Neuronal stem cell (in vitro differentiated cells): ENCODE measurements at regions not wholly inside any gene's neighbourhood (a gene's known extent, or its start where the extent isn't known, plus 50 kb on each side); places are given as distances from the start of the nearest gene placed in this dataset.

Source experiments
- DNase-seq: peaks from one replicate; pipeline ENCODE4 v3.0.0-alpha.2; 2013; ENCODE audit warnings: low spot score
- H2AFZ ChIP-seq: one replicate; pipeline ENCODE4 v1.6.1; 2013; ENCODE audit warnings: mild to moderate bottlenecking, low read length, inconsistent platforms
- H2AK5ac ChIP-seq: 2 replicates; pipeline ENCODE4 v1.6.1; 2013; ENCODE audit warnings: low read depth, mild to moderate bottlenecking, inconsistent platforms, low read length, moderate library complexity, mixed read lengths
- H2BK120ac ChIP-seq: 2 replicates; pipeline ENCODE4 v1.6.1; 2013; ENCODE audit warnings: low read depth, mild to moderate bottlenecking, inconsistent platforms, low read length, moderate library complexity, mixed read lengths
- H2BK12ac ChIP-seq: one replicate; pipeline ENCODE4 v1.6.1; 2013; ENCODE audit warnings: low read length, inconsistent platforms
- H2BK15ac ChIP-seq: 2 replicates; pipeline ENCODE4 v1.6.1; 2013; ENCODE audit warnings: mild to moderate bottlenecking, low read length, inconsistent platforms, mixed read lengths
- H2BK5ac ChIP-seq: one replicate; pipeline ENCODE4 v1.6.1; 2013; ENCODE audit warnings: inconsistent platforms, mild to moderate bottlenecking, low read length, moderate library complexity
- H3K14ac ChIP-seq: one replicate; pipeline ENCODE4 v1.6.1; 2013; ENCODE audit warnings: low read length, inconsistent platforms
- H3K18ac ChIP-seq: 2 replicates; pipeline ENCODE4 v1.6.1; 2013; ENCODE audit warnings: low read length, inconsistent platforms
- H3K23ac ChIP-seq: 2 replicates; pipeline ENCODE4 v1.6.1; 2013; ENCODE audit warnings: low read depth, mild to moderate bottlenecking, mixed read lengths, low read length, inconsistent platforms; ENCODE audit not compliant: poor library complexity
- H3K27ac ChIP-seq: replicated peaks from 3 replicates; pipeline ENCODE4 v1.5.1; 2013; ENCODE audit warnings: low read length, inconsistent platforms
- H3K27me3 ChIP-seq, 3 experiments: 2 replicates each; pipeline ENCODE4 v1.6.1; 2013; ENCODE audit warnings: low read length in 3 of 3, mild to moderate bottlenecking in 2 of 3, inconsistent platforms in 1 of 3, low read depth in 1 of 3, mixed read lengths in 1 of 3, moderate library complexity in 1 of 3; ENCODE audit not compliant: control insufficient read depth in 3 of 3, insufficient read depth in 3 of 3
- H3K36me3 ChIP-seq, 2 donors: replicated peaks in 1 of 2; 2 replicates each; pipeline ENCODE4 v1.6.1; 2013; ENCODE audit warnings: low read length in 2 of 2; ENCODE audit not compliant: control insufficient read depth in 2 of 2, insufficient read depth in 2 of 2
- H3K4ac ChIP-seq: 2 replicates; pipeline ENCODE4 v1.6.1; 2013; ENCODE audit warnings: inconsistent platforms, mild to moderate bottlenecking, low read length, moderate library complexity
- H3K4me1 ChIP-seq, 2 donors: 1 replicate in 1 of 2; 2 replicates in 1 of 2; pipeline ENCODE4 v1.6.1; 2013; ENCODE audit warnings: low read length in 2 of 2, low read depth in 1 of 2; ENCODE audit not compliant: control insufficient read depth in 2 of 2, insufficient read depth in 1 of 2
- H3K4me2 ChIP-seq: one replicate; pipeline ENCODE4 v1.6.1; 2013; ENCODE audit warnings: mild to moderate bottlenecking, low read length, inconsistent platforms; ENCODE audit not compliant: insufficient read depth, poor library complexity, severe bottlenecking
- H3K4me3 ChIP-seq, 2 donors: 2 replicates each; pipeline ENCODE4 v1.5.1; 2013; ENCODE audit warnings: low read length in 2 of 2, mild to moderate bottlenecking in 2 of 2, inconsistent platforms in 1 of 2, moderate library complexity in 1 of 2
- H3K79me1 ChIP-seq: one replicate; pipeline ENCODE4 v1.6.1; 2013; ENCODE audit warnings: low read depth, mild to moderate bottlenecking, inconsistent platforms, low read length, moderate library complexity
- H3K9ac ChIP-seq: one replicate; pipeline ENCODE4 v1.6.1; 2013; ENCODE audit warnings: mild to moderate bottlenecking, low read depth, low read length, inconsistent platforms; ENCODE audit not compliant: poor library complexity
- H3K9me3 ChIP-seq, 2 donors: replicated peaks in 1 of 2; 2 replicates each; pipeline versions ENCODE3 to v1.6.1; 2013; ENCODE audit warnings: low read length in 2 of 2, mild to moderate bottlenecking in 2 of 2, inconsistent platforms in 1 of 2, low read depth in 1 of 2, mixed read lengths in 1 of 2, moderate library complexity in 1 of 2; ENCODE audit not compliant: control insufficient read depth in 2 of 2, insufficient read depth in 1 of 2
- H4K8ac ChIP-seq: one replicate; pipeline ENCODE4 v1.6.1; 2013; ENCODE audit warnings: low read depth, mild to moderate bottlenecking, inconsistent platforms, low read length, moderate library complexity
- H4K91ac ChIP-seq: one replicate; pipeline ENCODE4 v1.6.1; 2013; ENCODE audit warnings: low read length, low read depth, mild to moderate bottlenecking, inconsistent platforms; ENCODE audit not compliant: poor library complexity
- WGBS, 2 donors: extraction: QIAGEN DNeasy Blood & Tissue Kit; methylation state at CpG; one replicate each; pipeline ENCODE4 v1.1.7; 2013; ENCODE audit warnings: missing lambda C conversion rate in 2 of 2, mixed read lengths in 1 of 2; ENCODE audit not compliant: insufficient read length in 2 of 2, insufficient replicate concordance in 1 of 2; ENCODE audit errors: extremely low coverage in 2 of 2; 5-methylcytosine and 5-hydroxymethylcytosine counted together

DNA sequence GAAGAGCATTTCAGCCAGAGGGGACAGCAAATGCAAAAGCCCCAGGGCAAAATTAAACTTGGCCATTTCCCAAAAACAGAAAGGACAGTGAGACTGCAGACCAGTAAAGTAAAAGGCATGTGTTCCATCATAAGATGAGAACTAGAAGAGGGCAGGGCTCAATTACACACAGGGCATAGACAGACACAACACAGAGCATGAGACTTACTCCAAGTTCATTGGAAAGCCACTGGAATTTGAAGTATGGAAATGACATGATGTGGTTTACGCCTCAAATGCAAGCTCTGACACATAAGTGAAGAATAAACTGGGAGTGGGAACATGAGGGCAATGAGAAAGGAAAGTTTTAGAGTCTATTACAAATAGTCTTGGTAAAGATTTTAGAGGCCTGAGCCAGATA, 446.6 kb upstream of the GRIA1 start:
- Histone ChIP-seq H2BK15ac (no peak overlapping the region), H3K9ac (no peak overlapping the region), H3K23ac (no peak overlapping the region), H2BK5ac (no peak overlapping the region), H2AK5ac (no peak overlapping the region), H3K4ac (no peak overlapping the region), H3K4me3 (no peak overlapping the region), H3K4me1 (no peaks in the 10 kb centered on the region), H3K27me3 (no peaks in the 10 kb centered on the region), H4K91ac (no peak overlapping the region), H3K18ac (no peak overlapping the region), H3K9me3 (no peaks in the 10 kb centered on the region), H2BK12ac (no peak overlapping the region), H2AFZ (no peak overlapping the region), H2BK120ac (no peak overlapping the region), H3K27ac (no peak overlapping the region), H3K79me1 (no peaks in the 10 kb centered on the region), H4K8ac (no peak overlapping the region), H3K4me2 (no peak overlapping the region), H3K36me3 (no peaks in the 10 kb centered on the region), H3K14ac (no peak overlapping the region)
- WGBS, 2 donors, result no CpG with 5 or more reads among the region's 1 CpG
- no peak for DNase-seq

DNA sequence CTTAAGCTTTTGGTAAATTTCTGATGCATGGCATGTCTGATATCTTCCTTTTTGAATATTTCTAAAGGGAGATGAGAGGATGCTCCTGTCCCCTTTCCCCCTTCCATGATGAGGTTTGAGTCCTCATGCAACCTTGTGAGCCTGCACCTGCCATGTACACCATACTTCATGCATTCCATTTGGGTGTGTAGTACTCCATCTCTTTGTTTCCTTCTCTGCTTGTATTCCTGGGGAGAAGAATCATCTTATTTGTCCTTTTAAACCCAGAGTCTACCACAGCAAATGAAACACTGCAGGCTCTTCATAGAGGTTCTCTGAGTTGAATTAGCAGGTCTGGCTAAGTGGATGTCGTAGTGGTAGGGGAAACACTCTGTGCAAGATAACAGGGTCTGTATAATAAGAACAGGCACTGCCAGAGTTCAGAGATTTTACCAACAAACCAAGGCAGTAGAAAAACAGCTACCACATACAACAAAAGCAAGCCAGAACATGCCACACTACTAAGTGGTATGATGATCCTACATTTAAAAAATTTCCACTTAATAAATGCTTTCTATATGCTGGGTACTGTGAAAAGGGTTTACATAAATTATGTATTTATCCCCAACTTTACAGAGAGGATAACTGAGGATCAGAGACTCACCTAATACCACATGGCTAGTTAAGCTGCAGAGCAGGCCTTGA, 439.8 kb upstream of the GRIA1 start:
- Histone ChIP-seq H3K4ac (no peak overlapping the region), H3K9me3 (no peaks in the 10 kb centered on the region), H2AK5ac (no peak overlapping the region), H3K4me1 (no peaks in the 10 kb centered on the region), H4K91ac (no peak overlapping the region), H3K79me1 (no peaks in the 10 kb centered on the region), H3K4me3 (no peak overlapping the region), H3K9ac (no peak overlapping the region), H3K18ac (no peak overlapping the region), H2BK12ac (no peak overlapping the region), H3K36me3 (no peaks in the 10 kb centered on the region), H3K4me2 (no peak overlapping the region), H2BK15ac (no peak overlapping the region), H2BK120ac (no peak overlapping the region), H3K27me3 (no peaks in the 10 kb centered on the region), H3K27ac (no peak overlapping the region), H3K23ac (no peak overlapping the region), H3K14ac (no peak overlapping the region), H4K8ac (no peak overlapping the region), H2BK5ac (no peak overlapping the region), H2AFZ (no peak overlapping the region)
- WGBS, 2 donors, result no CpG with 5 or more reads among the region's 1 CpG
- DNase-seq, result no peak

DNA sequence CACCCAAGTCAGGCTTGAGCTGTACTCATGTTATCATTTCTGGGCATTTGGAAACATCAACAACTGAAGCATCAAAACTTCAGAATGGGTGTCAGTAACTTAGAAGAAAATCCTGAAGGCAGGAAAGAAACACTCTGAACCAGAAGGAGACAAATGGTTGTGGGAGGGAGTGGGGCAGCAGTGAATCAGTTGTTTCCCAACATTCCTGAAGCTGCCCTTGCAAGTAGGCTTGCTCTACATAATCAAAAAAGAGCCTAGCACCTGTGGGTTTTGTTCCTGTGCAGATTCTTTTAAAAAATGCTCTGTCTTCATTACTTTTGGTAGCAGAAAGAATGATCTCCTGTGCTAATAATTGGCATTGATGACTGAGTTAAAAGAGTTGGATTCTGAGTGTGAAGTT, 424.2 kb upstream of the GRIA1 start:
- Histone ChIP-seq H2BK12ac (no peak overlapping the region), H2AFZ (no peak overlapping the region), H4K8ac (no peak overlapping the region), H3K18ac (no peak overlapping the region), H3K14ac (no peak overlapping the region), H3K9me3 (no peaks in the 10 kb centered on the region), H3K4me1 (peaks cover 0 to 2% of the 10 kb centered on the region in 2 donors), H2BK120ac (no peak overlapping the region), H2AK5ac (no peak overlapping the region), H2BK5ac (no peak overlapping the region), H3K23ac (no peak overlapping the region), H3K27me3 (no peaks in the 10 kb centered on the region), H3K4me3 (no peak overlapping the region), H3K79me1 (no peaks in the 10 kb centered on the region), H2BK15ac (no peak overlapping the region), H3K4me2 (no peak overlapping the region), H3K27ac (no peak overlapping the region), H4K91ac (no peak overlapping the region), H3K4ac (no peak overlapping the region), H3K36me3 (no peaks in the 10 kb centered on the region), H3K9ac (no peak overlapping the region)
- no peak for DNase-seq

DNA sequence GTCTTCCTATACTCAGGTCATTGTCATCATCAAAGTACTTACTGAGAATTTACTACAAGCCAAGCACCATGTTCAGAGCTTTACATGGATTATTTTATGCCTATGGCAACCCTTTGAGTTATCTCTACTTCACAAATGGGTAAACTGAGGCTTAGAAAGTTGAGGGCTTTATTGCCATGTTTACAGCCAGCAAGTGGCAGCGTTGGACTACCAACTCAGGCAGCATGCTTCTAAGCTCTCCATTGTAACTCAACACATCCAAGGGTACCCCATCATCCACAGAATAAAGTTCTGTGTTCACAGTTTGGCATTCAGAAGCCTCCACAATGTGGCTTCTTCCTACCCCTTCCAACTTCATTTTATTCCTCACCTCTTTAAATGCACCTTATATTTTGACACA, 422.6 kb upstream of the GRIA1 start:
- Histone ChIP-seq H2BK15ac (no peak overlapping the region), H2AFZ (no peak overlapping the region), H3K4me2 (no peak overlapping the region), H3K14ac (no peak overlapping the region), H3K79me1 (no peaks in the 10 kb centered on the region), H4K8ac (no peak overlapping the region), H2AK5ac (no peak overlapping the region), H3K4me1 (peaks cover 0 to 2% of the 10 kb centered on the region in 2 donors), H2BK120ac (no peak overlapping the region), H3K18ac (no peak overlapping the region), H2BK5ac (no peak overlapping the region), H2BK12ac (no peak overlapping the region), H3K27ac (no peak overlapping the region), H3K9me3 (no peaks in the 10 kb centered on the region), H3K23ac (no peak overlapping the region), H3K4ac (no peak overlapping the region), H3K27me3 (no peaks in the 10 kb centered on the region), H3K4me3 (no peak overlapping the region), H3K9ac (no peak overlapping the region), H4K91ac (no peak overlapping the region), H3K36me3 (no peaks in the 10 kb centered on the region)
- WGBS, 2 donors, result no CpG with 5 or more reads among the region's 1 CpG
- DNase-seq, result no peak
